Ectodermal cell (in vitro differentiated cells): ENCODE measurements at regions not wholly inside any gene's neighbourhood (a gene's known extent, or its start where the extent isn't known, plus 50 kb on each side); places are given as distances from the start of the nearest gene placed in this dataset.

ENCODE experiments used
- H3K27ac ChIP-seq: 2 replicates; pipeline ENCODE4 v1.7.0; 2013; ENCODE audit warnings: mild to moderate bottlenecking, low read depth, low read length; ENCODE audit not compliant: insufficient read depth, poor library complexity, severe bottlenecking
- H3K27me3 ChIP-seq: 2 replicates; pipeline ENCODE4 v1.7.0; 2013; ENCODE audit warnings: mild to moderate bottlenecking, low read length; ENCODE audit not compliant: insufficient read depth, control insufficient read depth, poor library complexity, severe bottlenecking
- H3K36me3 ChIP-seq: one replicate; pipeline ENCODE4 v1.7.0; 2013; ENCODE audit warnings: low read length; ENCODE audit not compliant: control insufficient read depth, insufficient read depth
- H3K4me1 ChIP-seq: one replicate; pipeline ENCODE4 v1.7.0; 2013; ENCODE audit warnings: low read length; ENCODE audit not compliant: control insufficient read depth, insufficient read depth
- H3K4me3 ChIP-seq: 2 replicates; pipeline ENCODE4 v1.7.0; 2013; ENCODE audit warnings: low read depth, low read length, control low read depth; ENCODE audit not compliant: insufficient read depth
- H3K9me3 ChIP-seq: 2 replicates; pipeline ENCODE4 v1.7.0; 2013; ENCODE audit warnings: mild to moderate bottlenecking, low read length, moderate library complexity; ENCODE audit not compliant: control insufficient read depth
- WGBS, 2 experiments: methylation state at CpG; one replicate each; pipeline ENCODE4 v1.1.7; 2013; ENCODE audit warnings: missing lambda C conversion rate in 2 of 2; 5-methylcytosine and 5-hydroxymethylcytosine counted together

DNA sequence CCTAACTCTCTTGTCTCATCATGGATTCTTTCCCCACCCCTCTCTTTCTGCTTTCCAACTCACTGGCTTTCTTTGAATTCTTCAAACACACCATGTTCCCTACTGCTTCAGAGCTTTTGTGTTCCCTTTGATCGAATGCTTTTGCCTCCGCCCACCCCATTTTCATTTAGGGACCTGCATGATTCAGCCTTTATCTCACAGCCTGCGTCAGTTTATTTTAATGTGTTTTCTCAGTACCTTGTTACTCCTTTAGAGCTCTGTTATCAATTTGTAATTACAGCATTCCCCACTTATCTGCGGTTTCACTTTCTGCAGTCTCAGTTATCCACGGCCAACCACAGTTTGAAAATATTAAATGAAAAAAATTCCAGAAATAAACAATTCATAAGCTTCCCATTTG, 451.3 kb downstream of the METTL15 start:
- Histone ChIP-seq H3K36me3 (no peaks in the 10 kb centered on the region), H3K4me3 (no peak overlapping the region)
- WGBS, 2 experiments = 30 to 34% methylated on average over 5 of the region's 5 CpGs

DNA sequence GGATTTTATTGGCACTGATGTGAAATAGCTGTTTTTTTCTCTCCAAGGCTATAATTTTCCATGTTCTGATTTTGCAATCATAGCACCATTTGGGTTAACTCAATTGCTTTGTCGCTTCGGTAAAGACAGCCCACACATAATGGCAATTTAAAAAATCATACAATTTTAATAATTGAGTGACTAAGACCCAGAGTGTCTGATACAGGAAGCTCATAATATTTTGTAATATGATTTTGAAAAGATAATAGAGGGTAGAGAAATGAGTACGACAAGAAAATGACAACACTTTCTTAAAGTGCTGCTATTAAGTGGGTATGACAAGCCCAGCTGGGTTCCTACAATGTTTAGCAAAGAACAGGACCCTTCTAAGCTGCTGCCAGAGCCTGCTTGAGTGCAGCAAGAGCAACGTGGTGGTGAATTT, 439.1 kb downstream of the METTL15 start:
- 68 to 72% methylated on average over 4 of the region's 4 CpGs for WGBS, 2 experiments
- Histone ChIP-seq H3K4me1 (no peaks in the 10 kb centered on the region), H3K27me3 (no peaks in the 10 kb centered on the region)

More for the DNA sequence above, 451.3 kb downstream of the METTL15 start:
- Histone ChIP-seq H3K27ac (no peak overlapping the region), H3K27me3 (peaks cover 63% of the 10 kb centered on the region), H3K9me3 (no peaks in the 10 kb centered on the region), H3K4me1 (peaks cover 11% of the 10 kb centered on the region)

DNA sequence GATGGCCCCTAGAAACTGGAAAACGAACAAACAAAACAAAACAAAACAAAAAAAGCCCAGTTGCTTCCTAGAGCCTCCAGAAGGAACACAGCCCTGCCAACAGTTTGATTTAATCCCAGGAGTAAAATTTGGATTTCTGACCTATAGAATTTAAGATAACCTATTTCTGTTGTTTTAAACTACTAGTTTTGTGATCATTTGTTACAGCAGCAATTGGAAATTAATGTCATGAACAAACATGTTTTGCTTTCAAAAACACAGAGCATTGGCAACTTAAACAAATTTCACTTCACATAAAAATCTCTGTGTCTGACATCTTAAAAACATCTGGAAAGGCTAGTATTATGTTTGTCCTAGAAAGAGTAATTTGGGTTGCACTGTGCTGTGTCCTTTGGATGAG, 437.3 kb downstream of the METTL15 start:
- H3K27me3 ChIP-seq = no peaks in the 10 kb centered on the region
- no peaks in the 10 kb centered on the region for H3K36me3 ChIP-seq
- H3K27ac ChIP-seq = no peak overlapping the region
- 78% methylated on average over 1 of the region's 1 CpG; no CpG with 5 or more reads in 1 of the 2 experiments for WGBS, 2 experiments
- no peak overlapping the region for H3K4me3 ChIP-seq
- H3K9me3 ChIP-seq = no peaks in the 10 kb centered on the region
- peaks cover 6% of the 10 kb centered on the region for H3K4me1 ChIP-seq

More for the DNA sequence above, 439.1 kb downstream of the METTL15 start:
- no peaks in the 10 kb centered on the region for H3K36me3 ChIP-seq
- no peaks in the 10 kb centered on the region for H3K9me3 ChIP-seq
- H3K27ac ChIP-seq = no peak overlapping the region
- H3K4me3 ChIP-seq = no peak overlapping the region

DNA sequence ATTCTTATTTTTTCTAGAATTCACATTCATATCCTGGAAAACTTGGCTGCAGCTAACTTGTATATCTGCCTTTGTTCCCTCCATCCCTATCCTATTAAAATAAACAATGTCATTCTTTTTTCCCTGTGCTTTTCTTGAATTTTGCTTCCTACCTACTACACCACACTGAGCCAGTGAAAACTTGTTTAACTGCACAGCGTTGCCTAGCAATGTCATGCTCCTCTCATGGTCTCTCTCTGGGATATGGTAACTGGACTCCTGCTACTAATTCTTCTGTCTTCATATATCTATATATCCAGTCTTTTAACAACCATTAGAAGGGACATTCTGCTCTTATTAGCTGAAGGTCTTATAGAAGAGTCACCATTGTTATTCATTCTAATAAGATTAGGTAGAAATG, 434.4 kb downstream of the METTL15 start:
- Histone ChIP-seq H3K4me3 (no peak overlapping the region), H3K36me3 (no peaks in the 10 kb centered on the region), H3K27me3 (no peaks in the 10 kb centered on the region), H3K4me1 (peaks cover 6% of the 10 kb centered on the region), H3K27ac (no peak overlapping the region), H3K9me3 (no peaks in the 10 kb centered on the region)
- 94% methylated on average over 1 of the region's 1 CpG for WGBS, 2 experiments

DNA sequence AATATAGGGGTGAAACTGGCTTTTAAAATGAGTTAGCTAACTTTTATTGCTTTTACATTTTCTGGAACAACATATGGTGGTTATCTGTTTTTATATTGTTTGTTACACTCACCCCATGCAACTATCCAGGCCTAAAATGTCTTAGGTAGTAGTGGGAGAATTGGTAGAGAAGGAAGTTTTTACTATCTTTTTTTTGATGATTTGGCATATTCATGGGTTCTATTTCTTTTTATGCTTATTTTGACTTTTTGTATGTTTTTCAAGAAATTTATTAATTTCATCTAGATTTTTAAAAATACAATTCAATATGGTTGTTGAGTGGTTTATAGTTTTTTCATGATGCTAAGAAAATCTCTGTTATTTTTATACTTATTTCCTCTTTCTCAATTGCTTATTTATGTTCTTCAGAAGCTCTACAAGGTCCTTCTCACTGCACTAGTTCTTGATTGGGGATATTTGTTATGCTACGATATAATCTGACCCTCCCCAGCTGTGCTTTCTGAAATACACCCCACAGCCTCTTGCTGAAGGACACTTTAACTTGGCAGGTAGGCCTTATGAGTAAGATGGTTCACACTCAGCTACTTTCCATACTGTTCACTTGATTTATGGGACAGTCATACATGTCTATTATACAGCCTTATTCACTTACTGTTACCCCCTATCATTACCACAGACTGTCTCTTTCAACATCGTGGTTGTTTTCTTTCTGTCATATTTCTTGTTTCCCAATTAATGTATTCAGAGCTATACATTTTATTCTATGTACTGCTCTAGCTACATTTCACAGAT, 431.2 kb downstream of the METTL15 start:
- WGBS, 2 experiments = 91% methylated on average over 2 of the region's 2 CpGs
- Histone ChIP-seq H3K9me3 (no peaks in the 10 kb centered on the region), H3K27me3 (no peaks in the 10 kb centered on the region), H3K4me3 (no peak overlapping the region), H3K36me3 (no peaks in the 10 kb centered on the region), H3K27ac (no peak overlapping the region), H3K4me1 (peaks cover 6% of the 10 kb centered on the region)

DNA sequence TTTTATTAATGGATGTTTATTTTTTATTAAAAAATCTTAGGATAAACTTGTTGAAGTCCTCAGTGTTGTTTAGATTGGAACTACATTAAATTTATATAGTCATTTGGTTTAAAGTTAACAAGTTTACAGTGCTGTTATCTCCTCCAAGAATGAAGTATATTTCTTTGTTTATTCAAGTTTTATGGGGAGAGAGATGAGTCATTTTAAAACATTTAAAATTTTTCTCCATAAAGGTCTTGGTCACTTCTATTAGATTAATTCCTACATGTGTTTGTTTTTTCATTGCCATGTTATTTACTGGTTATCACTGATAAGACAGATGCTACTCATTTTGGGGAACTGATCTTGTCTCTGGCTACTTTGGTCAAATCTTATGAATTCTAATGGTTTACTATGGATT, 429.6 kb downstream of the METTL15 start:
- Histone ChIP-seq H3K4me1 (peaks cover 6% of the 10 kb centered on the region), H3K27ac (no peak overlapping the region), H3K27me3 (no peaks in the 10 kb centered on the region), H3K9me3 (no peaks in the 10 kb centered on the region), H3K4me3 (no peak overlapping the region), H3K36me3 (no peaks in the 10 kb centered on the region)

DNA sequence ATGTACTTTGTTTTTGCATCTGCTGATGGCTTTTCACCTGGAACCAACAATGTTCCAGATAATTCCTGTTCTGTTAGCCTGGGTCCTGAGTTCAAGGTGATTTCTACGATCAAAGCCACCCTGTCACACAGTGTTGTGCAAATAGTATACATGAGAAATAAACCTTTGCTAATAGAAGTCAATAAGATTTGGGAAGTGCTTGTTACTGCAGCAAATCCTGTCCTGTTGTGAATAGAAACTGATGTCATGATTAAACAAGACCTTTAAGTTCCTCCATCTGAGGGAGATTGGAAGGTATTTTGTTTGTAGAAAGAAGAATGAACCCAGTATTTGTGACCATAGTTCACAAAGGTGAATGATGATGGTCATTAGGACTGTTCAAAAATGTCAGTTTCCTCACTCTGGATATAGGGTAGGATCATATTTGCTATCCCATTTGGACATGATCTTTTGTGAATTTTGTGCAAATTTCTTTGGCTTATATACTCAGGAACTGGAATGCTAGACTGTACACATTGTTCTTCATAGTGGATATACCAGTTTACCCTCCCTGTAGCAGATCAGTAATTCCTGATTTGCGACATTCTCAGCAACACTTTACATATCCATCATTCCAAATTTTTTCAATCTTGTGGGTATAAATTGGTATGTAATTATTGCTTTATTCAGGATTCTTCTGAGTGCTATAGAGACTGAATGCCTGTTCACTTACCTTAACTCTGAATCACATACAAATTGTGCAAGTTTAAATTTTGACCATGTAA, 428.5 kb downstream of the METTL15 start:
- peaks cover 6% of the 10 kb centered on the region for H3K4me1 ChIP-seq
- H3K9me3 ChIP-seq = no peaks in the 10 kb centered on the region
- H3K36me3 ChIP-seq = no peaks in the 10 kb centered on the region
- H3K27ac ChIP-seq = no peak overlapping the region
- WGBS, 2 experiments = 100% methylated on average over 1 of the region's 2 CpGs
- no peak overlapping the region for H3K4me3 ChIP-seq
- H3K27me3 ChIP-seq = no peaks in the 10 kb centered on the region

DNA sequence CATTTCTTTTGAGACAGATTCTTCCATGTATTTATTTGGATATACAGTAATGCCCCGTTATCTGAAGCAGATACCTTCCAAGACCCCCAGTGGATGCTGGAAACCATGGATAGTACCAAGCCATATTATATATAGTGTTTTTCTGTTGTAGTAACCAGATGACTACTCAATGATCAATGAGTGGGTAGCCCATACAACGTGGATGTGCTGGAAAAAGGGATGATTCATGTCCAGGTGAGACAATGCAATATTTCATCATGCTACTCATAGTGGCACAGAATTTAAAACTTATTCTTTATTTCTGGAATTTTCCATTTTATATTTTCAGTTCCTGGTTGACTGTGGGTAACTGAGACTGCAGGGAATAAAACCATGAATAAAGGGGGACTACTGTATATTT, 427.5 kb downstream of the METTL15 start:
- no peaks in the 10 kb centered on the region for H3K27me3 ChIP-seq
- no peak overlapping the region for H3K27ac ChIP-seq
- no peaks in the 10 kb centered on the region for H3K4me1 ChIP-seq
- 76 to 83% methylated on average over 1 of the region's 2 CpGs for WGBS, 2 experiments
- no peaks in the 10 kb centered on the region for H3K9me3 ChIP-seq
- no peaks in the 10 kb centered on the region for H3K36me3 ChIP-seq
- no peak overlapping the region for H3K4me3 ChIP-seq

DNA sequence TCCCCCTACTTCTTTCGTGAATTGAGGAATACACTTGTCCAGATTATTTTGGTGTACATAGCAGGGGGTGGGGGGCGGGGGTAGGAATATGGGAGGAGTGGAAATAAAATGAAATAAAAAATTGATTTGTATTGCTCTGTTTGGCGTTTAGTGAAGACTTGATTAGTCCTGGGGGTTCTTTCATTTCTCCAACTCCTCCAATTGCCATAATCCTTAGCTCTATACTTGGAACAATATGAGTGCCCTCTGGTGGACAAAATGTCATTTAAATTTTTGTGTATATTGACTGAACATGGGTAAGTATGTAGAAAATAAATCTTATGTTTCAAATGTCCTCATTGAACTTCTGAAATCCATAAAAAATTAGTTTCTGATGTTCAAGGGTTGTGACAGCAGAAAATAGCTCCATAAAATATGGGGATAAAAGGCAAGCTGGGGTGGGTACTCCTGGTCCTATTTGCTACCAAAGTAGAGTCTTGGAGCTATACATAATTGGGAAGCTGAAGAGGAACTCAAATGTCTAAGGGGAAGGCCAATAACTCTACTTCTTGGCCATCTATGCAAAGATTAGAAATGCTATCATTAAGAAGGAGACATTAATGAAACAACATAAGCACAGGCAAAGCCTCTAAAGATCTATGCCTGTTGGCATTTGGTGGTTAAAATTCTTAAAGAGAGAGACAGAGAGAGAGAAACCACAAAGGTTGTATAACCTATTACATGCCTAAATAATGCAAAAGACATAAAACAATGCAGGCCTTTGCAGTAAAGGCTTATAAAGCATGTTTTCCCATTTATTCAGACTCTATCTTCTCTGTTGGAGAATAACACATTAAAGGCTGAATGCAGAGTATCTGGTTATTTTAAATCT, 421.6 kb downstream of the METTL15 start:
- Histone ChIP-seq H3K27me3 (no peaks in the 10 kb centered on the region), H3K36me3 (no peaks in the 10 kb centered on the region), H3K4me1 (no peaks in the 10 kb centered on the region), H3K27ac (no peak overlapping the region), H3K9me3 (no peaks in the 10 kb centered on the region), H3K4me3 (no peak overlapping the region)
- 63 to 75% methylated on average over 2 to 3 of the region's 3 CpGs for WGBS, 2 experiments

DNA sequence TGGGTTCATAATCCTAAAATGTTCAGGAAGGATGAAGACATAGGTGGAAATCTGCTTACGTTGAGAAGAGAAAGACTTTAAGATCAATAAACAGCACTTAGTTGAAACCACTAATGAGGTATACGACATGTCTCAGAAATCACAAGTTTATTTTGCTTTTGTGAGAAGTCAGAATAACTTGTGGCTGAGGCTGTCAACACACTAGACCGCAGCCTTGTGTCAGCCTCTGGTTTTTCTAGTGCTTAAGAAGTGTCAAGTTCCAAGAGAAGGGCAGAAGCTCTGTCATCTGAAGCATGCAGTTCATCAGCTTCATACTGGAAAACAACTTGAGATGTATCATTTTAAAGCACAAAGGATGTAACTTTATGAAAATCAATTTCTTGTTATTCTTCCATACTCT, 420.9 kb downstream of the METTL15 start:
- WGBS, 2 experiments = 91 to 96% methylated on average over 3 of the region's 3 CpGs
- Histone ChIP-seq H3K36me3 (no peaks in the 10 kb centered on the region), H3K27ac (no peak overlapping the region), H3K9me3 (no peaks in the 10 kb centered on the region), H3K27me3 (no peaks in the 10 kb centered on the region), H3K4me3 (no peak overlapping the region), H3K4me1 (no peaks in the 10 kb centered on the region)
